Epithelial cell of proximal tubule (primary cell): ENCODE measurements at regions not wholly inside any gene's neighbourhood (a gene's known extent, or its start where the extent isn't known, plus 50 kb on each side); places are given as distances from the start of the nearest gene placed in this dataset.

Experiments used
- DNase-seq: peaks from one replicate; pipeline ENCODE4 v3.0.0-alpha.2; 2011; ENCODE audit warnings: low read depth
- H3K4me3 ChIP-seq: 2 replicates; pipeline ENCODE4 v1.5.1; 2011; ENCODE audit warnings: low read depth, mild to moderate bottlenecking, low read length
- TF ChIP-seq, protein P1 (sequence below): conservative IDR thresholded peaks from 2 replicates; pipeline ENCODE4 v1.5.1; 2012; ENCODE audit warnings: low read depth, mild to moderate bottlenecking, low read length

- H3K4me3 ChIP-seq = no peak overlapping the region
- TF ChIP-seq, protein P1, sequence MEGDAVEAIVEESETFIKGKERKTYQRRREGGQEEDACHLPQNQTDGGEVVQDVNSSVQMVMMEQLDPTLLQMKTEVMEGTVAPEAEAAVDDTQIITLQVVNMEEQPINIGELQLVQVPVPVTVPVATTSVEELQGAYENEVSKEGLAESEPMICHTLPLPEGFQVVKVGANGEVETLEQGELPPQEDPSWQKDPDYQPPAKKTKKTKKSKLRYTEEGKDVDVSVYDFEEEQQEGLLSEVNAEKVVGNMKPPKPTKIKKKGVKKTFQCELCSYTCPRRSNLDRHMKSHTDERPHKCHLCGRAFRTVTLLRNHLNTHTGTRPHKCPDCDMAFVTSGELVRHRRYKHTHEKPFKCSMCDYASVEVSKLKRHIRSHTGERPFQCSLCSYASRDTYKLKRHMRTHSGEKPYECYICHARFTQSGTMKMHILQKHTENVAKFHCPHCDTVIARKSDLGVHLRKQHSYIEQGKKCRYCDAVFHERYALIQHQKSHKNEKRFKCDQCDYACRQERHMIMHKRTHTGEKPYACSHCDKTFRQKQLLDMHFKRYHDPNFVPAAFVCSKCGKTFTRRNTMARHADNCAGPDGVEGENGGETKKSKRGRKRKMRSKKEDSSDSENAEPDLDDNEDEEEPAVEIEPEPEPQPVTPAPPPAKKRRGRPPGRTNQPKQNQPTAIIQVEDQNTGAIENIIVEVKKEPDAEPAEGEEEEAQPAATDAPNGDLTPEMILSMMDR = no peak
- no peak for DNase-seq
Observed at GRCh38 chr1:222038971-222039370, 297.1 kb upstream of the DUSP10 start.

DNA sequence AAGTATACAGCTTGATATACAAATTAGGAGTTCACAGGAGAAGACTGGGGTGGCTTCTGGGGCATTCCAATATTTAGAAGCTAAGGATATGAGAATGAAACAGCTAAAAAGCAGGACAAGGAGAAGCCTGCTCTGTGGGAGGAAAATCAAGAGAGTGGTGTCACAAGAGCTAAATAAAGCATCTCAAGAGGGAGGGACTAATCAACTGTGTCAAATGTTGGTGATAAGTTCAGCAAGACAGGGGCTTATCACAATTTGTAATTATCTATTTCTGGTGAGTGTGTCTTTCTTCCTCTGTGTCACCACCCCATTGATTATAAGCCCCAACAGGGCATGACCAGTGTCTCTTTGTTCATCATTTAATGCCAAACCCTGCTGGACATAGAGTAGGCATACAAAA lies 295.8 kb upstream of the DUSP10 start:
- TF ChIP-seq, protein P1 = no peak
- no peak overlapping the region for H3K4me3 ChIP-seq
- DNase-seq = no peak

DNA sequence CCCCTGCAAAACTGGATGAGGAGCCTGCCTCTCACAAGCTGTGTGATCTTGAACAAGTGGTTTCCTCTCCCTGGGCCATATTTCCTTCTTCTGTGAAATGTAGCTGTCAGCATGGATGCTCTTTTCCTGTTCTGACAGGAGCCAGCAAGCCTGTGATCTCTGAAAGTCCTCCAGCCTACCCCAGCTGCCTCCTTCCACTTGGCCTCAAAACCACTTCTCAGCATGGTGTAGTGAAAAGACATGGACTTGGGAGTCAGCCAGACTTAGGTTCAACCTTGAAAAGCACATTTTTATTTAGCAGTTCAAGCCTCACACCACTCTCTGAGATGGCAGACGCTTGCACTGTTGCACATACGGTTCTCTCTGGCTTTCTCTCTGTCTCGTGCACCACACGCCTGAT lies 292.9 kb upstream of the DUSP10 start:
- TF ChIP-seq, protein P1 = no peak
- DNase-seq = no peak
- no peak overlapping the region for H3K4me3 ChIP-seq

GRCh38 chr1:222033450-222033849 lies 291.6 kb upstream of the DUSP10 start:
- no peak for DNase-seq
- H3K4me3 ChIP-seq = no peak overlapping the region
- TF ChIP-seq, protein P1 = no peak

DNA sequence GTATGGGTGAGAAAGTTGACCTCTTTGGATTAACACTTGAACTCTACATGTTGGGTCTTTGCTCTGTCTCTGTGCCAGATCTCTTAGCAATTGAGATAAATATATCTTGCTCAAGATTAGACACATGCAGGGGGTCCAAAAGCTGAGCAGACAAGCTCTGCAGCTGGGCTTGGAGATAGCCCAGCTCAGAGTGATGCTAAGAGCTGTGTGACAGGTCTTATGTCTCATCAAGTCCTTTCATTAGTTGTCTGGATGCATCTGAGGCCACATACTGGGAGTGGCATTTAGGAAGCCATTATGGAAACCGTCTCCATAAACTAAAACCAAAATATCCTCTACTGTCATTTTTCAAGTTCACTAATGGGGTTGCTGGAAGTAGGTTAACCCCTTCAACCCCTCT lies 289.4 kb upstream of the DUSP10 start:
- DNase-seq = no peak
- H3K4me3 ChIP-seq = no peak overlapping the region
- TF ChIP-seq, protein P1 = no peak

GRCh38 chr1:222028676-222029075 lies 286.8 kb upstream of the DUSP10 start:
- TF ChIP-seq, protein P1 = no peak
- no peak overlapping the region for H3K4me3 ChIP-seq
- no peak for DNase-seq

DNA sequence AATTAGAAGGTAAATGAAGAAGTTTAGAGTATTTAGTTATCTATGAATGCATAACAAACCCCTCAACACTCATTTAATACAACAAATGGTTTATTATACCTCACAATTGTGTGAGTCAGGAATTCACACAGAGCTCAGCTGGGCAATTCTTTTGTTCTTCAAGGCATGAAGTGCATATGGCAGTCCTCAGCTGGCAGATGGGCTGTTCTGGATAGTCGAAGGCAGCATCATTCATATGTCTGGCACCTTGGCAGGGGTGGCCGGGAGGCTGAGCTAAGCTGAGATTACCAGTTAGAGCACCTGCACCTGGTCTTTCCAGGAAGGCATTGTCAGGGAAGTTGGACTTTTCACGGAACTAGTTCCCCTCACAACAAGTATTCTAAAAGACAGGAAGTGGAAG lies 286.2 kb upstream of the DUSP10 start:
- H3K4me3 ChIP-seq = no peak overlapping the region
- TF ChIP-seq, protein P1 = no peak
- no peak for DNase-seq
